ENCODE measurements at regions not wholly inside any gene's neighbourhood (a gene's known extent, or its start where the extent isn't known, plus 50 kb on each side); places are given as distances from the start of the nearest gene placed in this dataset.

DNA sequence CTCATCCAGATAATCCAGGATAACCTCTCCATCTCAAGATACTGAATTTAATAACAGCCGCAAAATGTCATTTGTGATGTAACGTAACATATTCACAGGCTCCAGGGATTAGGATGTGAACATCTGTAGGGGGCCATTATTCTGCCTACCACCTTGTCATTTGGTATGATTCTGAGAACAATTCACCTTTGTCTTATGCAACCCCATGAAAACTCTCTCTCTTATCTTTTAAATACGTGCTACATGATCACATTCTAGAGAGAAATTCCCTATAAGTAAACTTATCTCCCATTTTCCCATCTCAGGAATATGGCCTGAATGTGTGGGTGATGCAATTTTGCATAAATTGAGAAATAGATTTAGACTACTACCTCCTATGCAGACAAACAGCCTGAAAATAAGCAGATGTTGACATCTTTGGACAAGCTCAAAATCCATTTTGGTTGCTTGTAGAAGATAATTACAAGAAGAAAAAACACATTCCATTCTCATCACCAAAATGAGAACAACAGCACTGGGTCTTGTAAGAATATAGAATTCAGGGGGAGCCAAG, 255.4 kb upstream of the STXBP5 start:
- H3K4me3 ChIP-seq (replicated peaks in 1 of 3; ENCODE audit: insufficient read depth in 1 of 3, low read depth in 2 of 3, low read length in 3 of 3), result no peak overlapping the region
- ChIA-PET CTCF (ENCODE audit: low intra/inter-chr PET ratio, low total read pairs) (no interaction called here), POLR2A (no interaction called here)
- DNase-seq (ENCODE audit: low spot score), result no peak
- no peak for FAIRE-seq
- in situ Hi-C loops (cut with HindIII; ENCODE audit: extremely low pct_ligation_motif_present, low pct_unique_long_range_greater_than_20kb), result no loop called here
- no peak overlapping the region for H3K27ac ChIP-seq (ENCODE audit: extremely low read length, insufficient read depth, low read length)
- no peak overlapping the region for H3K4me2 ChIP-seq (ENCODE audit: low read depth, low read length)
- ATAC-seq, result no peak
- H3K4me1 ChIP-seq (ENCODE audit: insufficient read depth, low read length), result peaks cover 41% of the 10 kb centered on the region
- BruUV-seq (replicated peaks), result no TSS peak
- intact Hi-C loops (cut with micrococcal nuclease; ENCODE audit: unreplicated experiment), result no loop called here
- H3K9ac ChIP-seq (ENCODE audit: insufficient read depth, low read depth, low read length), result no peak overlapping the region
- H4K20me1 ChIP-seq (ENCODE audit: insufficient read depth, low read length), result no peaks in the 10 kb centered on the region
- WGBS (ENCODE audit: low lambda C conversion rate), result 55% methylated on average over 3 of the region's 3 CpGs
- no peaks in the 10 kb centered on the region for H3K27me3 ChIP-seq (ENCODE audit: control insufficient read depth in 1 of 2, insufficient read depth in 2 of 2, low read length in 2 of 2)
- H2AFZ ChIP-seq (ENCODE audit: low read length), result no peak overlapping the region
- TF ChIP-seq CEBPB (IDR thresholded peaks at IDR 0.05; ENCODE audit: borderline replicate concordance, low read depth, low read length) (0 out of 2 replicates have a peak, but pooled peaks have one; percentile 4), ZKSCAN5 (CRISPR knock-in tag; IDR thresholded peaks at IDR 0.05) (no peak)
- no peaks in the 10 kb centered on the region for H3K36me3 ChIP-seq (replicated peaks in 1 of 2; ENCODE audit: control insufficient read depth in 1 of 2, insufficient read depth in 2 of 2, low read length in 2 of 2)
- H3K79me2 ChIP-seq (ENCODE audit: insufficient read depth, low read length), result no peaks in the 10 kb centered on the region
- H3K9me3 ChIP-seq (ENCODE audit: low read length), result no peaks in the 10 kb centered on the region

- ChIA-PET POLR2A (no interaction called here), CTCF (ENCODE audit: low intra/inter-chr PET ratio, low total read pairs) (no interaction called here)
- Histone ChIP-seq H4K20me1 (ENCODE audit: insufficient read depth, low read length) (no peaks in the 10 kb centered on the region), H3K36me3 (replicated peaks in 1 of 2; ENCODE audit: control insufficient read depth in 1 of 2, insufficient read depth in 2 of 2, low read length in 2 of 2) (no peaks in the 10 kb centered on the region), H3K9me3 (ENCODE audit: low read length) (no peaks in the 10 kb centered on the region), H3K4me3 (replicated peaks in 1 of 3; ENCODE audit: insufficient read depth in 1 of 3, low read depth in 2 of 3, low read length in 3 of 3) (no peak overlapping the region), H3K4me1 (ENCODE audit: insufficient read depth, low read length) (peaks cover 35% of the 10 kb centered on the region), H3K9ac (ENCODE audit: insufficient read depth, low read depth, low read length) (no peak overlapping the region), H3K27me3 (ENCODE audit: control insufficient read depth in 1 of 2, insufficient read depth in 2 of 2, low read length in 2 of 2) (no peaks in the 10 kb centered on the region), H3K27ac (ENCODE audit: extremely low read length, insufficient read depth, low read length) (no peak overlapping the region), H2AFZ (ENCODE audit: low read length) (no peak overlapping the region), H3K4me2 (ENCODE audit: low read depth, low read length) (no peak overlapping the region), H3K79me2 (ENCODE audit: insufficient read depth, low read length) (no peaks in the 10 kb centered on the region)
- intact Hi-C loops (cut with micrococcal nuclease; ENCODE audit: unreplicated experiment), result no loop called here
- no peak for ATAC-seq
- DNase-seq (ENCODE audit: low spot score), result no peak
- FAIRE-seq, result no peak
- 31% methylated on average over 1 of the region's 1 CpG for WGBS (ENCODE audit: low lambda C conversion rate)
- BruUV-seq (replicated peaks), result no TSS peak
- in situ Hi-C loops (cut with HindIII; ENCODE audit: extremely low pct_ligation_motif_present, low pct_unique_long_range_greater_than_20kb), result no loop called here
- TF ChIP-seq RAD51 (IDR thresholded peaks at IDR 0.05; ENCODE audit: borderline replicate concordance), result no peak
- TF ChIP-seq NR1H2 (CRISPR knock-in tag; IDR thresholded peaks at IDR 0.05; ENCODE audit: borderline replicate concordance, low read depth), result no peak
- no peak for TF ChIP-seq ZNF251 (CRISPR knock-in tag; IDR thresholded peaks at IDR 0.05)
- no peak for TF ChIP-seq HNRNPUL1 (IDR thresholded peaks at IDR 0.05; ENCODE audit: low read depth, low read length)
- TF ChIP-seq E2F2 (CRISPR knock-in tag; IDR thresholded peaks at IDR 0.05; ENCODE audit: borderline replicate concordance), result no peak
- no peak for TF ChIP-seq ZNF784 (CRISPR knock-in tag; IDR thresholded peaks at IDR 0.05; ENCODE audit: borderline replicate concordance)
- TF ChIP-seq ZNF530 (CRISPR knock-in tag; IDR thresholded peaks at IDR 0.05; ENCODE audit: low read depth), result no peak
- no peak for TF ChIP-seq JUND (CRISPR knock-in tag; IDR thresholded peaks at IDR 0.05)
- TF ChIP-seq FOXP1 (IDR thresholded peaks at IDR 0.05), result no peak
- TF ChIP-seq FOXP1 (CRISPR knock-in tag; IDR thresholded peaks at IDR 0.05), result no peak
- TF ChIP-seq HHEX (CRISPR knock-in tag; IDR thresholded peaks at IDR 0.05), result no peak
- TF ChIP-seq, protein P1, sequence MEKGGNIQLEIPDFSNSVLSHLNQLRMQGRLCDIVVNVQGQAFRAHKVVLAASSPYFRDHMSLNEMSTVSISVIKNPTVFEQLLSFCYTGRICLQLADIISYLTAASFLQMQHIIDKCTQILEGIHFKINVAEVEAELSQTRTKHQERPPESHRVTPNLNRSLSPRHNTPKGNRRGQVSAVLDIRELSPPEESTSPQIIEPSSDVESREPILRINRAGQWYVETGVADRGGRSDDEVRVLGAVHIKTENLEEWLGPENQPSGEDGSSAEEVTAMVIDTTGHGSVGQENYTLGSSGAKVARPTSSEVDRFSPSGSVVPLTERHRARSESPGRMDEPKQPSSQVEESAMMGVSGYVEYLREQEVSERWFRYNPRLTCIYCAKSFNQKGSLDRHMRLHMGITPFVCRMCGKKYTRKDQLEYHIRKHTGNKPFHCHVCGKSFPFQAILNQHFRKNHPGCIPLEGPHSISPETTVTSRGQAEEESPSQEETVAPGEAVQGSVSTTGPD (CRISPR knock-in tag; IDR thresholded peaks at IDR 0.05), result no peak
- no peak for TF ChIP-seq JUN (CRISPR knock-in tag; IDR thresholded peaks at IDR 0.05)
- TF ChIP-seq BORCS8-MEF2B (CRISPR knock-in tag; IDR thresholded peaks at IDR 0.05), result no peak
- TF ChIP-seq THAP7 (CRISPR knock-in tag; IDR thresholded peaks at IDR 0.05), result no peak
These were observed 254.8 kb upstream of the STXBP5 start for GRCh38 chr6:146949425-146949824.
